ENCODE measurements at regions not wholly inside any gene's neighbourhood (a gene's known extent, or its start where the extent isn't known, plus 50 kb on each side); places are given as distances from the start of the nearest gene placed in this dataset.
"Not testable (repeated sequence)": the region's sequence is repeated elsewhere in the genome, so short reads cannot be mapped to it uniquely, and the experiment has no call there.

- DNase-seq (ENCODE audit: low spot score): no peak
These were observed 605.6 kb upstream of the TEX47 start for GRCh38 chr7:89401099-89401498.

DNA sequence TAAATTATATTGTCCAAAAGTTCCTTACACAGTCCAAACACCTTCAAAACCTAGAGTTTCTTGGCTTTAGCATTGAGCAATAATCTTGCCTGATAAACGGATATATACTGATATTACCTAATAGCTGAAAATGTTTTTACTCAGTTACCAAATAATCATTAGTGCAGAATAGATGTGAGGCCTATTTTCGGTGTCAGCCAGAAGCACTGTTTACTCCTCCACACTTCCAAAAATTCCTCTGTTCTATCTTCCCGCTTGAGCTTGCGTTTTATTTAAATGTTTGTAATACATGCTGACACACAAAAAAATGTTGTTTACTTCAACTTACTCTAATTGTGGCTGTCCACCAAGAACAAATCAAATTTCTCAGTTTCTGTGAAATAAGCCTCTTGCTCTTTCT, 606.2 kb upstream of the TEX47 start:
- no peak for DNase-seq (ENCODE audit: low spot score)

DNA sequence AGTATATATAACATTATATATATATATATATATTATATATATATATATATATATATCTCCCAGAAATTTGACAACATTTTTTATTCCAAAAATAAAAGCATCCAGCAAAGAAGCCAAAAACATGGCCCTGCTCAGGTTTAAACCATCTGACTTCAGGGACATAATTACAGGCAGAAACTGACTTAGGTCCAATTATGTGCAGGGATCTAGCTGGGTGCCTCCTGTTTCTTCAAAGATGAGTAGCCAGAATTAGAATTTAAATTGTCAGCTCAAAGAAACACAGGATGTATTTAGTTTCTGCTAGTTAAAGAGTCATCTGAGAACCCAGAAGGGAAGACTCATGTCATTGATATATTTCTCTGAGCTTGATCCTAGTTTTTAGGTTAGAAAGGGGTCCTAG, 656.4 kb upstream of the TEX47 start:
- no peak for DNase-seq (ENCODE audit: low spot score)

- DNase-seq (ENCODE audit: low spot score): no peak
These were observed 661.0 kb upstream of the TEX47 start for GRCh38 chr7:89456556-89456955.

- DNase-seq (ENCODE audit: low spot score): no peak
These were observed 662.6 kb upstream of the TEX47 start for GRCh38 chr7:89458114-89458513.

DNA sequence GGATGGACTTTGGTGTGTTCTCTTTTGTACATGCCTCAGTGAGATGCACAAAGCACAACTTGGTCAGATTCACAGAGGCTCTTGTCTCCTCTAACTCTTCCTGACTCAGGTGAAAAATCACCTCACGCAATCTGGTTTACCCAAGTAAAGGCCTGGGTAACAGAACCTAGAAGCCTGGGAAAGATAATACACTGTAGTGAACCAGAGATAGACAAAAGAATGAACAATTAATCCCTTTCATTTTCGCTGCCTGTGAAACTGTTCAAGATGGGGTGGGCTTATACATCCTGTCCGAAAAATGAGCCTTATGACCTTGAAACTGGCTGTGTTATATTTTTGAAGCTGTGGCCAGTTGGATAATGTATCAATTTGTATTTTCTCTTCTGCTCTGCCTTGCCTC, 678.9 kb upstream of the TEX47 start:
- no peak for DNase-seq (ENCODE audit: low spot score)

GRCh38 chr7:89477991-89478390, 676.3 kb upstream of the STEAP1 start:
- no peak for DNase-seq (ENCODE audit: low spot score)

DNA sequence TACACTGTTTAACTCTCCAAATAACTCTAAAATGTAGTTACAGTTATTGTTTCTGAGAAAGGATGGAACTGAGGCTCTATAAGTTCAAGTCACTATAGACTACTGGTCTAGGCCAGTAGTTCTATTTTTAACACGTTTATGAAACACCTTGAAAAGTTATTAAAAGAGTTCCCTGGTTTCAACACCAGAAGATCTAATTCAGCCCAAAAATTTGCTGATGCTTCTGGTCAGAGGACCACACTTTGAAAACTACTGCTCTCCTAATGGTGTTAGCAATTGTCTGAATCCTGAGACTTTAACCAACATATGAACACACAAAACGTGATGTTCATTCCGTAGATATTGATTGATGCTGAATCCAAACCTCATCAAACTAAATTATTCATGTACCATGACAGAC, 658.6 kb upstream of the STEAP1 start:
- DNase-seq (ENCODE audit: low spot score): no peak

DNA sequence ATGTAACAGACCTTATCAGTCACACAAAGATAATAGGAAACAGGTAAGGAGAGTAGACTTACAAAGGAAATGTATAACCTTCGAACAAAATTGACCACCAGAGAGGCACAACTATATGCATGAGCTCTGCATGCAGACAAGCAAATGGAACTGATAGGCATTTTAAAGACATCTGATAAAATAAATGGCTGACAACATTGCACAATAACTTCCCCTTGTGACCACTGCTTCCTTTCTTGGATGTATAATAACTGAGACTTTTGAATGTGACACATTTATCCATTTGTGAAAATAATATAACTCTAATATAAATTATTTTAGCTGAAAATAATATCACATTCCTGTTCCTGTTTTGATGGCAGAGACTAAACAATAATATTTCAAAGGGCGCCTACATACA, 654.2 kb upstream of the STEAP1 start:
- no peak for DNase-seq (ENCODE audit: low spot score)

DNA sequence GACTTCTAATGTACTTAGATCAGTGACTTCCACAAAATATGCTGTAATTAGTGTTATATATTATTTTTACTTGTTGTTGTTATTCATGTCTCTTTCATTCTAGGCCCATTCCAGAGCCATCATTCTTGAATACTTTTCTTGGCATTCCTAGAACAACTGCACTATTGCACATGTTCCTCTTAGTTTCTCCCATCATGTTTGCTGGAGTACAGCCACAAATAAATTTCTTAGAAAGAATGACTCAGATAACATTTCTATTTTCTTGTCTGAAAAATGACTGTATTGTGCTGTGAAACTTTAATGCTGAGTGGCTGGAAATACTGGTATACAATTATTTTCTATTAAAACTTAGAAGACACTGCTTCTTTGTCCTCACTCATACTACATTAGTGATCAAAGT, 651.0 kb upstream of the STEAP1 start:
- no peak for DNase-seq (ENCODE audit: low spot score)

DNA sequence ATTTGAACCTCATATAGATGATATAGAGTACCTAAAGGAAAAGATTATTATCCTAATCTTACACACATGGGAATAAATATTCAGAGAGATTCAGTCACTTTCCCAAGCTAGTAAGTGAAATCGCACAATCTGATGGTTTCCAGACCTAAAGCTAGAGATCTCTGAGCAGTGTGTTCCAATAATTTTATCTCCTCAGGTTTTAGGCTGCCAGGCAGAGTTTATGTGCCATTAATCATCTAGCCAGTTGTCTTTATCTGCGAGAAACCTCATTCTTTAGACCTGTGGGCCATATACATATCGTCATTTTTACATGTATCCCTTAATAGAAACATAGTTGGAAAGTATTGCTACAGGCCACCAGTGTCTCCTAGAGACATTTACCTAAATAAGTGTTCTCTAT, 647.2 kb upstream of the STEAP1 start:
- no peak for DNase-seq (ENCODE audit: low spot score)

DNA sequence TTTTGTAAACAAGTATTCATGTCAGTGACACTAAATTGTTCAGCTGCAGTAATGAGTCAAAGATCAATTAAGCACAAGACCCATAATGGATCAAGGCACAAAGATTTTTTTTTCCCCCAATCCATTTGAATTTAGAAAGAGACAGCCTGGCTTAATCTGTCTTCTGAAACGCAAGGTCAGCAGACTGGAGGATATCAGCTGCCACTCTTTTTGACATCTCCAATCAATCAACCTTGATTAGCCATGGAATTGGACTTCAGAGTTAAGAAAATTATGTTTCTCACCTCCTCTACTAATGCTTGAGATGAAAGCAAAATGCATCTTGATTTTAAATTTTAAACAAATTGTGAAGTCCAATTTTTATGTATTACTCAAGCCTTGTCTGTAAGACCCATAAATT, 642.4 kb upstream of the STEAP1 start:
- no peak for DNase-seq (ENCODE audit: low spot score)

DNA sequence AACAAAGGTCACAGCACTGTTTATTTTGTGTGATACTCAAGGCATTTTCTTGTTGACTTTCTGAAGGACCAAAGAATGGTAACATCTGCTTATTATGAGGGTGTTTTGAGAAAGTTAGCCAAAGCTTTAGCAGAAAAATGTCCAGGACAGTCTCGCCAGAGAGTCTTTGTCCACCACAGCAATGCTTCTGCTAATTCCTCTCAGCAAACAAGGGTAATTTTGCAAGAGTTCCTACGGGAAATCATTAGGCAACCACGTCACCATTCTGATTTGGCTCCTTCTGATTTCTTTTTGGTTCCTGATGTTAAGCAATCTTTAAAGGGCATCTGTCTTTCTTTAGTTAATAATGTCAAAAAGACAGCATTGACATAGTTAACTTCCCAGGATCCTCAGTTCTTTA, 639.3 kb upstream of the STEAP1 start:
- DNase-seq (ENCODE audit: low spot score): no peak

DNA sequence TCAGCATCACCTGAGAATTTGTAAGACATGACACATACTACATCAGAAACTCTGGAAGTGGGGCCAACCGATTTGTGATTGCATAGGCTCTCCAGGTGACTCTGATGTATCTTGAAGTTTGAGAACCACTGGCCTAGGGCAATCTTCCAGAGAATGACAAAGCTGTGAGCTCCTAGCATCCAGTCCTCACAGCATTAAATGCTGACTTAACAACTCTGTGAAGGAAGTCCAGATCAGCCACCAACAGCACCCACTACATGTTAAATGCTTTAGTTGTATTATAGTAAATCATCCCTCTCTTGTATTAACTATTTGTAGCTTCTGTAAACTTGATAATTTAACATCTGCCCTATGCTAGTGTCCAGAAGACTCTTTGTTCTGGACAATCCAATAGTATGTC, 636.5 kb upstream of the STEAP1 start:
- DNase-seq (ENCODE audit: low spot score): no peak

DNA sequence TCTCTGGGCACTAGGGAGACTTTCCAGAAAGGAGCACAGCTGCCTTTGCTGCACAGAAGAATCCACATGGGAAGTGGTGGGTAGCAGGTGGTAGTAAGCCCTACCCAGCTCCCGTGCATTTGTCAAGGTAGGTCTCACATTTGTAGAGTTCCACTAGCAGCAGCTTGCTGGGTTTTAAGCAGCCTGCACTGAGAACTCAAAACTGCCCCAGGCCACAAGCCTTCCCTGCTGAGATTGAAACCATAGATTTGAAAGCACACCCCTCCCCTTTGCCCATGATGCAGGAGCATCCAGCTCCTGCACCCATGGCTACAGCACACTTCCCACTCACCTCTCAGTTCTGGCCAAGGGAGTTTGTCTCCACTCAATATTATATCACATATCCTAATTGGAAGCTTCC, 604.5 kb upstream of the STEAP1 start:
- no peak for DNase-seq (ENCODE audit: low spot score)

GRCh38 chr7:89554209-89554608, 600.1 kb upstream of the STEAP1 start:
- no peak for DNase-seq (ENCODE audit: low spot score)

GRCh38 chr7:89559596-89559995, 594.7 kb upstream of the STEAP1 start:
- DNase-seq (ENCODE audit: low spot score): no peak

GRCh38 chr7:89563597-89563996, 590.7 kb upstream of the STEAP1 start:
- DNase-seq (ENCODE audit: low spot score): no peak

- DNase-seq (ENCODE audit: low spot score): no peak
These were observed 569.4 kb upstream of the STEAP1 start for GRCh38 chr7:89584896-89585295.

DNA sequence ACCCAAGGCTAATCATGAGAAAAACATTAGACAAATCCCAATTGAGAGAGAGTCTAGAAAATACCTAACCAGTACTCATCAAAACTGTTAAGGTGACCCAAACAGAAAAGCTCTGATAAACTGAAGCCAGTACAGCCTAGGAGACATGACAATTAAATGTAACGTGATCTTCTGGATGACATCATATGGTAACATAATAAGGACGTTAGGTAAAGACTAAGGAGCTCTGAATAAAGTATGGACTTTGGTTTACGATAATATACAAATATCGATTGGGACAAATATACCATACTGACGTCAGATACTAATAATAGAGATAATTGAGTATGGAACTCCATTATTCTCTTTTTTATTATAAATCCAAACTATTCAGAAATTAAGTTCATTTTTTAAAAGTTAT, 561.1 kb upstream of the STEAP1 start:
- no peak for DNase-seq (ENCODE audit: low spot score)

GRCh38 chr7:89602984-89603383, 551.3 kb upstream of the STEAP1 start:
- DNase-seq (ENCODE audit: low spot score): no peak

DNA sequence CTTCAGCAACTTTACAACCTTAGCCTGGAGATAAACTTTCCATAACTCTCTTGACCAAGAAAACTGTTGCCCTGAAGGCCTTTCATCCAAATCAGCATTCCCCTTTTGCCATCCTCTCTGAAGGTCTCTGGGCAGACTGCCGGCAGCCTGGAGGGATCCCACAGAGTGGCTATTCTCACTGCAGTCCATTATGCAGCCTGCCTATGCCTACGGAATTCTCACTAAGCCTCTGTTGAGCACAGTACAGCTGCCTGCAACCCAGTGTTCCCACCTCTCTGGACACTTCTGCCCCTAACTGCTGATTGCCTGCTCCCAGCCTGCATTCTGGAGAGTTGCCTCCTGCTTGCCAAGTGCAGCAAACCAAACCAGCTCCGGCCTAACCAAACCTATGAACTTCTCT, 548.9 kb upstream of the STEAP1 start:
- no peak for DNase-seq (ENCODE audit: low spot score)

DNA sequence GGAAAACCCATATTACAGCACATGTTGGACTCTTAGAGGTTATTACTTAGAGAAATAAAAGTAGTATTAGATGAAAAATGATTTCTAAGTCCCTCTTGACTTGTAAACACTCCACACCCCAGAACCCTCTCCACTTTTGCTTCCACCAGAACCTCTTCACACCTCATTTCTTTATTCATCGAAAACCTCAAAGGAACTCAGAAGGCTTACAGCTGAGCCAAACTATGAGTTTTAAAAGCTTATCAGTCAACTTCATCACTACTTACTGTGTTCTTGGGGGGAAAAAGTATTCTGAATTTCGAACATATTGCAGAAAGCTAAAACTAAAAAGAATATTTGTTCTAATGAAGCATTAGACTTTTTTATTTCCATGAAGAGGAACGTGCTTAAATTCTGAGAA, 547.8 kb upstream of the STEAP1 start:
- no peak for DNase-seq (ENCODE audit: low spot score)

DNA sequence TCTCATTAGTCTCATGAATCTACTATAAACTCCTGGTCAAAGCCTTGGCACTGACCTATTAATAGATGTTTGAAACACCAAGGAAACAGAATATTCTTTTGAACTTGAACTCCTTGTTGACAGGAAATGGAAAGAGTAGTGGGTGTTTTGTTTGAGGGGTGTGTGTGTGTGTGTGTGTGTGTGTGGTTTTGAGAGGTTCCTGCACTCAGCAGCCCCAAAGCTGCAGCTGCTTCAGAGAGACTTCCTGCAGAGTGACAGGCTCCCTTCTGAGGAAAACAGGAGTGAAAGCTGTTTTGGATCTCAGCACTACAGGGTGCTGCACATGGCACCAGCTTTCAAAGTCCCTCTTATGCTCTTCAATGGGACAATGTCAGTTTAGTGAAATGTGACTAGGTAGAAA, 546.5 kb upstream of the STEAP1 start:
- no peak for DNase-seq (ENCODE audit: low spot score)

GRCh38 chr7:89616829-89617228, 537.4 kb upstream of the STEAP1 start:
- not testable (repeated sequence) for DNase-seq (ENCODE audit: low spot score)

Measured in mucosa of gallbladder (tissue), 1 donor.